PC-9 (cell line): ENCODE measurements at regions not wholly inside any gene's neighbourhood (a gene's known extent, or its start where the extent isn't known, plus 50 kb on each side); places are given as distances from the start of the nearest gene placed in this dataset.
A peak's percentile ranks its signal among the peaks of the same experiment; 100 is the strongest.

Experiments used
- BruUV-seq: library from RNA; stranded (reverse); fragments of 400-500 nt; replicated peaks from 2 replicates; lab custom pipeline; 2021; lab: Mats Ljungman, UMichigan
- CTCF ChIA-PET: fragments of 300-600 bp; sonication (Branson Sonifier 250); formaldehyde crosslinking; loops from one replicate; lab custom pipeline; 2022; ENCODE audit warnings: antibody characterized with exemption; lab: Charles Lee
- POLR2A ChIA-PET: fragments of 300-600 bp; sonication (Branson Sonifier 250); formaldehyde crosslinking; loops from one replicate; lab custom pipeline; 2022; ENCODE audit warnings: antibody characterized with exemption; ENCODE audit not compliant: unreplicated experiment; lab: Charles Lee
- DNase-seq, 2 experiments: peaks; one replicate each; pipeline versions ENCODE4 v3.0.0 to v3.0.0-alpha.2; 2015 to 2022; ENCODE audit warnings: mixed read lengths in 1 of 2
- H2AFZ ChIP-seq: fragments of 200-600 bp; sonication (generic); 2 replicates; pipeline ENCODE4 v1.8.1; 2017; ENCODE audit warnings: antibody characterized with exemption
- H3F3A ChIP-seq: fragments of 200-600 bp; sonication (generic); 2 replicates; pipeline ENCODE4 v1.8.1; 2017; ENCODE audit warnings: antibody characterized with exemption, mild to moderate bottlenecking, low read depth; ENCODE audit not compliant: insufficient read depth
- H3K27ac ChIP-seq: fragments of 200-600 bp; sonication (generic); 2 replicates; pipeline ENCODE4 v1.6.1; 2016; ENCODE audit warnings: mixed run types
- H3K27me3 ChIP-seq: fragments of 200-600 bp; sonication (generic); 2 replicates; pipeline ENCODE4 v1.6.1; 2016; ENCODE audit warnings: low read depth, mixed run types; ENCODE audit not compliant: insufficient read depth
- H3K36me3 ChIP-seq: fragments of 200-600 bp; sonication (generic); 2 replicates; pipeline ENCODE4 v1.6.1; 2016; ENCODE audit warnings: low read depth, mixed run types
- H3K4me1 ChIP-seq: fragments of 200-600 bp; sonication (generic); replicated peaks from 2 replicates; pipeline ENCODE4 v1.6.1; 2016; ENCODE audit warnings: mixed run types; ENCODE audit not compliant: insufficient read depth
- H3K4me2 ChIP-seq: fragments of 200-600 bp; sonication (generic); 2 replicates; pipeline ENCODE4 v1.6.1; 2017; ENCODE audit warnings: mixed run types
- H3K4me3 ChIP-seq: fragments of 200-600 bp; sonication (generic); 2 replicates; pipeline ENCODE4 v1.6.1; 2016; ENCODE audit warnings: mixed run types
- H3K79me2 ChIP-seq: fragments of 200-600 bp; sonication (generic); 2 replicates; pipeline ENCODE4 v1.6.1; 2017; ENCODE audit warnings: low read depth, mixed run types
- H3K9me2 ChIP-seq: fragments of 200-600 bp; sonication (generic); 2 replicates; pipeline ENCODE4 v1.8.1; 2017; ENCODE audit warnings: mild to moderate bottlenecking; ENCODE audit not compliant: insufficient read depth
- H3K9me3 ChIP-seq: fragments of 200-600 bp; sonication (generic); 2 replicates; pipeline ENCODE4 v1.8.1; 2016; ENCODE audit warnings: low read depth; ENCODE audit not compliant: insufficient read depth
- H4K20me1 ChIP-seq: fragments of 200-600 bp; sonication (generic); 2 replicates; pipeline ENCODE4 v1.8.1; 2017; ENCODE audit not compliant: insufficient read depth
- CTCF ChIP-seq: fragments of 200-600 bp; sonication (generic); conservative IDR thresholded peaks from 2 replicates; pipeline ENCODE4 v1.6.1; 2017; ENCODE audit warnings: mixed run types, antibody characterized with exemption, mild to moderate bottlenecking, moderate library complexity
- EZH2 ChIP-seq: fragments of 200-600 bp; sonication (generic); IDR thresholded peaks from 2 replicates; pipeline ENCODE4 v1.8.0; 2017; ENCODE audit warnings: antibody characterized with exemption, low read depth
- intact Hi-C: fragments of 100-400 bp; cut with micrococcal nuclease; formaldehyde crosslinking; loops from one replicate; pipeline ENCODE4 v1.10.0; 2022; ENCODE audit not compliant: unreplicated experiment

DNA sequence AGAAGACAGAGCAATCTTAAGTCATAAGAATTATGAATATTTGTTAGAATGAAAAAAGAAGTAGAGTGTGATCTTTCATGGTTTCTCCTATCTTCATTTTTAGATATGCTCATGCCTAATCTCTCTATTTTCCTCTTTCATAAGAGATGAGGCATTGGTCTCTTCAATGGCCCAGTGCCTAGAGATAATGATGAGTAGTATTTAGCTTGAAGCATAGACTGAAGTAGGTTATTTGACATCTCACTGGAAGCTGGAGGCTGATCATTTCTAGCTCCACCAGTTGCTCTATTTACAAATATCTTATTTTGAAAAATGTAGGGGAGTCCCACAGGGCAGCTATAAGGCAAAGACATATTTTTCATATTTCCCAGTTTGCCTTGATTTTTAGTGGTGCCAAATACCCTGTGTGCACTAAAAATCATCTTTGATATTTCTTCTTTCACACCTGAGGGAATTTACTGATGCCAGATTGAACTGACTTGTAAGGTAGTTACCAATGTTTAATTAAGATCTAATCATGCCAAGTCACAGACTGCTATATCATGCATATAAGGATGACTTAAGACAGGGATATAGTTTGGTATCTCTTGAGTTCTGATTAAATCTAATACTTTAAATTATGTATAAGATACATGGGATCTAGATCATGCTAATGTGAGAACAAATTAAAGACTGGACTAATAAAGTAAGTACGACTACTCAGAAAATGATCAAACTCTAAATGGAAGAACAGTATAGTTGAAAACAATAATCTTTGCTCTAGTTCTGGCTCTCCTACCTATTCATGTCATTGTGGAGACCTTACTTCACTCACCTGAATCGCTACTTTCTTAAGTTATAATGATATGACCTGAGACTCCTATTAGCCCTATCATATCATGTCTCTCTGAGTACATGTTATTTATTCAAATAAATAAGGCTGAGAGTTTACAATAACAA lies 108.2 kb upstream of the IFNE start:
- H3K27ac ChIP-seq = peak overlapping the region; percentile 98
- H3K79me2 ChIP-seq = no peaks in the 10 kb centered on the region; the same call in 1 of the 2 replicates
- peak overlapping the region; percentile 50 for H3K4me3 ChIP-seq
- CTCF ChIA-PET = no interaction called here
- intact Hi-C loops = loop anchor here (1.0 to 5.0 kb wide), 3 partner anchors 14 to 95 kb away; no protein-coding TSS in a partner anchor
- H3K36me3 ChIP-seq = no peaks in the 10 kb centered on the region
- DNase-seq = no peak
- H2AFZ ChIP-seq = no peak overlapping the region
- no peaks in the 10 kb centered on the region for H3K27me3 ChIP-seq
- POLR2A ChIA-PET = interaction anchor here (0.6 kb wide), 1 partner anchor 191 kb away, joined by 5 read pairs; no protein-coding TSS in a partner anchor
- peak overlapping the region; percentile 79 for H3K4me2 ChIP-seq
- peaks cover 21% of the 10 kb centered on the region for H3F3A ChIP-seq
- H3K4me1 ChIP-seq = peaks cover 32% of the 10 kb centered on the region
- BruUV-seq = no TSS peak
- H3K9me3 ChIP-seq = no peaks in the 10 kb centered on the region
- H3K9me2 ChIP-seq = no peaks in the 10 kb centered on the region
- TF ChIP-seq CTCF (no peak), EZH2 (no peak)
- no peaks in the 10 kb centered on the region for H4K20me1 ChIP-seq

GRCh38 chr9:21591221-21592062 lies 109.3 kb upstream of the IFNE start:
- H3F3A ChIP-seq = peaks cover 21% of the 10 kb centered on the region
- peak overlapping the region; percentile 66 for H2AFZ ChIP-seq
- CTCF ChIA-PET = no interaction called here
- TF ChIP-seq CTCF (no peak), EZH2 (no peak)
- DNase-seq = peak; percentile 80 to 88
- POLR2A ChIA-PET = interaction anchor here (0.6 to 0.7 kb wide), 4 partner anchors 12 to 262 kb away, joined by 3 to 14 read pairs (median 4); no protein-coding TSS in a partner anchor
- H3K36me3 ChIP-seq = no peaks in the 10 kb centered on the region
- no peaks in the 10 kb centered on the region for H3K9me2 ChIP-seq
- intact Hi-C loops = loop anchor here (1.0 to 5.0 kb wide), 4 partner anchors 15 to 197 kb away; no protein-coding TSS in a partner anchor
- no peaks in the 10 kb centered on the region for H4K20me1 ChIP-seq
- peak overlapping the region; percentile 50 for H3K4me3 ChIP-seq
- H3K27ac ChIP-seq = peak overlapping the region; percentile 98
- no peaks in the 10 kb centered on the region; the same call in 1 of the 2 replicates for H3K79me2 ChIP-seq
- H3K4me2 ChIP-seq = peak overlapping the region; percentile 79
- BruUV-seq = TSS peak; percentile 56
- H3K9me3 ChIP-seq = no peaks in the 10 kb centered on the region
- H3K27me3 ChIP-seq = no peaks in the 10 kb centered on the region
- peaks cover 32% of the 10 kb centered on the region for H3K4me1 ChIP-seq

- CTCF ChIA-PET = no interaction called here
- intact Hi-C loops = loop anchor here (5.0 kb wide), 1 partner anchor 35 kb away; no protein-coding TSS in a partner anchor
These were observed 109.9 kb upstream of the IFNE start for GRCh38 chr9:21592063-21592338.

More at GRCh38 chr9:21592063-21592338, 109.9 kb upstream of the IFNE start:
- peaks cover 21% of the 10 kb centered on the region for H3F3A ChIP-seq
- POLR2A ChIA-PET = interaction anchor here (0.6 to 0.7 kb wide), 2 partner anchors 92 to 262 kb away, joined by 3 to 14 read pairs; no protein-coding TSS in a partner anchor
- H4K20me1 ChIP-seq = no peaks in the 10 kb centered on the region
- BruUV-seq = TSS peak; percentile 70
- H3K27ac ChIP-seq = peak overlapping the region; percentile 98
- no peak for DNase-seq
- H3K4me1 ChIP-seq = peaks cover 32% of the 10 kb centered on the region
- no peaks in the 10 kb centered on the region for H3K9me3 ChIP-seq
- peak overlapping the region; percentile 66 for H2AFZ ChIP-seq
- TF ChIP-seq EZH2 = no peak
- no peak for TF ChIP-seq CTCF
- H3K4me2 ChIP-seq = peak overlapping the region; percentile 79
- H3K9me2 ChIP-seq = no peaks in the 10 kb centered on the region
- no peak overlapping the region for H3K4me3 ChIP-seq
- no peaks in the 10 kb centered on the region for H3K27me3 ChIP-seq
- no peaks in the 10 kb centered on the region; the same call in 1 of the 2 replicates for H3K79me2 ChIP-seq
- H3K36me3 ChIP-seq = no peaks in the 10 kb centered on the region
